Muscle of back (tissue), 3 donors: ENCODE measurements at regions not wholly inside any gene's neighbourhood (a gene's known extent, or its start where the extent isn't known, plus 50 kb on each side); places are given as distances from the start of the nearest gene placed in this dataset.

Experiments
- DNase-seq, 3 donors: peaks; one replicate each; pipeline versions ENCODE4 v3.0.0 to v3.0.0-alpha.2; 2013

GRCh38 chr5:68161156-68161555, 54.4 kb upstream of the PIK3R1 start:
- DNase-seq: no peak

GRCh38 chr5:68159224-68159951, 56.2 kb upstream of the PIK3R1 start:
- DNase-seq: no peak

- DNase-seq: no peak
Measured at GRCh38 chr5:68155940-68156339, 59.6 kb upstream of the PIK3R1 start.

- no peak for DNase-seq
Measured at GRCh38 chr5:68154119-68154857, 61.3 kb upstream of the PIK3R1 start.

- no peak for DNase-seq
Measured at GRCh38 chr5:68151812-68152211, 63.7 kb upstream of the PIK3R1 start.

- DNase-seq: no peak
Measured at GRCh38 chr5:68149189-68149588, 66.4 kb upstream of the PIK3R1 start.

GRCh38 chr5:68148096-68148495, 67.5 kb upstream of the PIK3R1 start:
- no peak for DNase-seq

GRCh38 chr5:68147659-68148058, 67.9 kb upstream of the PIK3R1 start:
- no peak for DNase-seq

GRCh38 chr5:68141494-68141893, 74.1 kb upstream of the PIK3R1 start:
- DNase-seq: no peak

GRCh38 chr5:68140763-68141162, 74.8 kb upstream of the PIK3R1 start:
- no peak for DNase-seq

GRCh38 chr5:68139611-68140441, 75.7 kb upstream of the PIK3R1 start:
- no peak for DNase-seq

- peak; percentile 61 to 81 (median 64) for DNase-seq
Measured at GRCh38 chr5:68137511-68138140, 77.9 kb upstream of the PIK3R1 start.

- DNase-seq: no peak
Measured at GRCh38 chr5:68134669-68135313, 80.8 kb upstream of the PIK3R1 start.

- no peak for DNase-seq
Measured at GRCh38 chr5:68134033-68134668, 81.4 kb upstream of the PIK3R1 start.

GRCh38 chr5:68130253-68130652, 85.3 kb upstream of the PIK3R1 start:
- DNase-seq: no peak

- no peak for DNase-seq
Measured at GRCh38 chr5:68129364-68129763, 86.2 kb upstream of the PIK3R1 start.

- DNase-seq: no peak
Measured at GRCh38 chr5:68126886-68127285, 88.7 kb upstream of the PIK3R1 start.

GRCh38 chr5:68122439-68123328, 92.9 kb upstream of the PIK3R1 start:
- DNase-seq: no peak

- DNase-seq: no peak
Measured at GRCh38 chr5:68116868-68117411, 98.6 kb upstream of the PIK3R1 start.

- no peak for DNase-seq
Measured at GRCh38 chr5:68116408-68116807, 99.1 kb upstream of the PIK3R1 start.
